WTC11 (cell line): ENCODE measurements at regions not wholly inside any gene's neighbourhood (a gene's known extent, or its start where the extent isn't known, plus 50 kb on each side); places are given as distances from the start of the nearest gene placed in this dataset.

ENCODE experiments used
- ATAC-seq: fragments of 200-7000 bp; cut with Tn5 transposase; 2 replicates; pipeline ENCODE4 v1.10.0; 2021; ENCODE audit warnings: mild to moderate bottlenecking, moderate library complexity
- CTCF ChIA-PET: fragments of 300-600 bp; sonication (Branson Sonifier 250); formaldehyde crosslinking; loops from one replicate; lab custom pipeline; 2021; ENCODE audit warnings: antibody characterized with exemption; lab: Charles Lee
- POLR2A ChIA-PET: fragments of 350-600 bp; sonication (Branson Sonifier 250); formaldehyde crosslinking; loops from one replicate; lab custom pipeline; 2021; ENCODE audit warnings: antibody characterized with exemption; lab: Charles Lee
- DNase-seq: peaks from one replicate; pipeline ENCODE4 v3.0.0; 2021; ENCODE audit warnings: low spot score
- H3K27ac Mint-ChIP-seq: 2 replicates; pipeline ENCODE4 v1.8.0; 2021; ENCODE audit warnings: mixed read lengths
- H3K27me3 Mint-ChIP-seq: 2 replicates; pipeline ENCODE4 v1.8.0; 2021; ENCODE audit warnings: low read depth, mild to moderate bottlenecking, moderate library complexity, mixed read lengths
- H3K36me3 Mint-ChIP-seq: 2 replicates; pipeline ENCODE4 v1.8.0; 2021; ENCODE audit warnings: mixed read lengths
- H3K4me1 Mint-ChIP-seq: 2 replicates; pipeline ENCODE4 v1.8.0; 2022; ENCODE audit warnings: mixed read lengths
- H3K4me3 Mint-ChIP-seq: 2 replicates; pipeline ENCODE4 v1.8.0; 2021; ENCODE audit warnings: mild to moderate bottlenecking, moderate library complexity, mixed read lengths
- H3K9me3 Mint-ChIP-seq: 2 replicates; pipeline ENCODE4 v1.8.0; 2021; ENCODE audit warnings: mixed read lengths
- ATF3 ChIP-seq: sonication (generic); formaldehyde crosslinking; conservative IDR thresholded peaks from 2 replicates; pipeline ENCODE4 v1.8.1; 2022; ENCODE audit warnings: mild to moderate bottlenecking, missing genetic modification reagents
- E2F1 ChIP-seq: sonication (generic); formaldehyde crosslinking; IDR thresholded peaks from 2 replicates; pipeline ENCODE4 v1.8.0; 2022; ENCODE audit warnings: mild to moderate bottlenecking, missing genetic modification reagents
- E2F4 ChIP-seq: sonication (generic); formaldehyde crosslinking; IDR thresholded peaks from 2 replicates; pipeline ENCODE4 v1.8.1; 2022; ENCODE audit warnings: low read depth, mild to moderate bottlenecking, moderate library complexity, missing genetic modification reagents, borderline replicate concordance
- IRF1 ChIP-seq: sonication (generic); formaldehyde crosslinking; IDR thresholded peaks from 2 replicates; pipeline ENCODE4 v1.8.0; 2023; ENCODE audit warnings: missing genetic modification reagents
- KAT7 ChIP-seq: sonication (generic); formaldehyde crosslinking; IDR thresholded peaks from 2 replicates; pipeline ENCODE4 v1.8.1; 2023; ENCODE audit warnings: missing genetic modification reagents, mild to moderate bottlenecking, borderline replicate concordance
- NFE2L1 ChIP-seq: sonication (generic); formaldehyde crosslinking; IDR thresholded peaks from 2 replicates; pipeline ENCODE4 v1.8.1; 2023; ENCODE audit warnings: missing genetic modification reagents
- NR3C1 ChIP-seq: sonication (generic); formaldehyde crosslinking; conservative IDR thresholded peaks from 2 replicates; pipeline ENCODE4 v1.8.1; 2023; ENCODE audit warnings: low read depth, mild to moderate bottlenecking, missing genetic modification reagents
- SMAD4 ChIP-seq: sonication (generic); formaldehyde crosslinking; IDR thresholded peaks from 2 replicates; pipeline ENCODE4 v1.8.0; 2022; ENCODE audit warnings: mild to moderate bottlenecking, missing genetic modification reagents
- SOX15 ChIP-seq: fragments of 250-450 bp; sonication (Bioruptor Pico); IDR thresholded peaks from 2 replicates; pipeline ENCODE4 v1.9.0; 2021; ENCODE audit warnings: mild to moderate bottlenecking
- SP1 ChIP-seq: sonication (generic); formaldehyde crosslinking; conservative IDR thresholded peaks from 2 replicates; pipeline ENCODE4 v1.8.1; 2022; ENCODE audit warnings: missing genetic modification reagents
- STAT6 ChIP-seq: sonication (generic); formaldehyde crosslinking; conservative IDR thresholded peaks from 2 replicates; pipeline ENCODE4 v1.8.1; 2023; ENCODE audit warnings: mild to moderate bottlenecking, low read depth, missing genetic modification reagents, moderate library complexity
- TCF7 ChIP-seq: sonication (generic); formaldehyde crosslinking; IDR thresholded peaks from 2 replicates; pipeline ENCODE4 v1.8.0; 2022; ENCODE audit warnings: mild to moderate bottlenecking, low read depth, missing genetic modification reagents, moderate library complexity
- TP53 ChIP-seq: sonication (generic); formaldehyde crosslinking; IDR thresholded peaks from 2 replicates; pipeline ENCODE4 v1.8.1; 2023; ENCODE audit warnings: mild to moderate bottlenecking, missing genetic modification reagents
- ZNF317 ChIP-seq: sonication (generic); formaldehyde crosslinking; IDR thresholded peaks from 2 replicates; pipeline ENCODE4 v1.8.1; 2023; ENCODE audit warnings: low read depth, mild to moderate bottlenecking, moderate library complexity, missing genetic modification reagents, borderline replicate concordance
- ZNF416 ChIP-seq: fragments of 250-450 bp; sonication (Bioruptor Pico); IDR thresholded peaks from 2 replicates; pipeline ENCODE4 v1.9.0; 2021; ENCODE audit warnings: mild to moderate bottlenecking, inconsistent platforms
- ZNF532 ChIP-seq: fragments of 250-450 bp; sonication (Bioruptor Pico); IDR thresholded peaks from 2 replicates; pipeline ENCODE4 v1.9.0; 2021; ENCODE audit warnings: mild to moderate bottlenecking, borderline replicate concordance
- ZNF671 ChIP-seq: fragments of 250-450 bp; sonication (Bioruptor Pico); IDR thresholded peaks from 2 replicates; pipeline ENCODE4 v1.8.0; 2021; ENCODE audit warnings: mild to moderate bottlenecking

- Mint-ChIP-seq H3K27ac (no peak overlapping the region), H3K27me3 (peaks cover 7% of the 10 kb centered on the region; the same call in 1 of the 2 replicates), H3K4me1 (peaks cover 14% of the 10 kb centered on the region), H3K9me3 (peaks cover 14% of the 10 kb centered on the region), H3K4me3 (no peak overlapping the region), H3K36me3 (peaks cover 21% of the 10 kb centered on the region)
- TF ChIP-seq KAT7 (CRISPR knock-in tag) (no peak), IRF1 (CRISPR knock-in tag) (no peak), E2F1 (CRISPR knock-in tag) (no peak), ZNF532 (no peak), SMAD4 (no peak), ZNF317 (CRISPR knock-in tag) (no peak), TCF7 (CRISPR knock-in tag) (no peak), ATF3 (no peak), STAT6 (no peak), SOX15 (CRISPR knock-in tag) (no peak), TP53 (CRISPR knock-in tag) (no peak), ZNF671 (CRISPR knock-in tag) (no peak), E2F4 (CRISPR knock-in tag) (no peak), SP1 (CRISPR knock-in tag) (no peak), NFE2L1 (CRISPR knock-in tag) (no peak), ZNF416 (CRISPR knock-in tag) (no peak), NR3C1 (CRISPR knock-in tag) (no peak)
- DNase-seq, result no peak
- ChIA-PET CTCF (no interaction called here), POLR2A (no interaction called here)
- ATAC-seq, result no peak
These were observed 180.2 kb upstream of the KCNH8 start for GRCh38 chr3:18968120-18968519.
